D721Med (cell line): ENCODE measurements at regions not wholly inside any gene's neighbourhood (a gene's known extent, or its start where the extent isn't known, plus 50 kb on each side); places are given as distances from the start of the nearest gene placed in this dataset.

Experiments
- DNase-seq: peaks from one replicate; pipeline ENCODE4 v3.0.0; 2011; ENCODE audit warnings: low spot score; ENCODE audit not compliant: insufficient read length
- FAIRE-seq: peaks from 2 replicates; lab custom pipeline; 2011; peaks lifted over from hg19 to GRCh38; lab: Jason Lieb, UNC
- TF ChIP-seq, protein P1 (sequence below): IDR thresholded peaks from 2 replicates; pipeline ENCODE4 v1.5.1; 2012; ENCODE audit warnings: mild to moderate bottlenecking, control low read depth; ENCODE audit not compliant: insufficient read depth; ENCODE audit errors: missing control alignments

DNA sequence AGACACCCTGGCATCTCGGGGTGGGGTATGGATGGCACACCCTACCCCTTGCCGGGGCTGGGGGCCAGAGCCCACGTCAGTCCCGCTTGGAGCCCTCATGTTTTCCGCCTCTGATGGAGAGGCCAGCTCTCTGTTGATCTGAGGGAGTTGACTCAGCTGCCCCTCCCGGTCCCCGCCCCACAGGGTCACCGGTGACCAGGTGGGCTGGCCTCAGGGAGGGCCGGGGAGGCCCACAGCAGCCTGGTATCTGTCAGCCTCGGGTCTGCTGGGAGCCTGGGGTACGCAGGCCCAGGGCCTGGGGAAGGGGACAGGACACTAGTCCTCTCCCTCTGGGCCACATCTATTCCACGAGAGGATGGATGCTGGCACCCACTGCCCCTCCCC, 109.5 kb upstream of the CIBAR2 start:
- TF ChIP-seq, protein P1, sequence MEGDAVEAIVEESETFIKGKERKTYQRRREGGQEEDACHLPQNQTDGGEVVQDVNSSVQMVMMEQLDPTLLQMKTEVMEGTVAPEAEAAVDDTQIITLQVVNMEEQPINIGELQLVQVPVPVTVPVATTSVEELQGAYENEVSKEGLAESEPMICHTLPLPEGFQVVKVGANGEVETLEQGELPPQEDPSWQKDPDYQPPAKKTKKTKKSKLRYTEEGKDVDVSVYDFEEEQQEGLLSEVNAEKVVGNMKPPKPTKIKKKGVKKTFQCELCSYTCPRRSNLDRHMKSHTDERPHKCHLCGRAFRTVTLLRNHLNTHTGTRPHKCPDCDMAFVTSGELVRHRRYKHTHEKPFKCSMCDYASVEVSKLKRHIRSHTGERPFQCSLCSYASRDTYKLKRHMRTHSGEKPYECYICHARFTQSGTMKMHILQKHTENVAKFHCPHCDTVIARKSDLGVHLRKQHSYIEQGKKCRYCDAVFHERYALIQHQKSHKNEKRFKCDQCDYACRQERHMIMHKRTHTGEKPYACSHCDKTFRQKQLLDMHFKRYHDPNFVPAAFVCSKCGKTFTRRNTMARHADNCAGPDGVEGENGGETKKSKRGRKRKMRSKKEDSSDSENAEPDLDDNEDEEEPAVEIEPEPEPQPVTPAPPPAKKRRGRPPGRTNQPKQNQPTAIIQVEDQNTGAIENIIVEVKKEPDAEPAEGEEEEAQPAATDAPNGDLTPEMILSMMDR, result no peak
- FAIRE-seq, result no peak
- DNase-seq, result no peak

DNA sequence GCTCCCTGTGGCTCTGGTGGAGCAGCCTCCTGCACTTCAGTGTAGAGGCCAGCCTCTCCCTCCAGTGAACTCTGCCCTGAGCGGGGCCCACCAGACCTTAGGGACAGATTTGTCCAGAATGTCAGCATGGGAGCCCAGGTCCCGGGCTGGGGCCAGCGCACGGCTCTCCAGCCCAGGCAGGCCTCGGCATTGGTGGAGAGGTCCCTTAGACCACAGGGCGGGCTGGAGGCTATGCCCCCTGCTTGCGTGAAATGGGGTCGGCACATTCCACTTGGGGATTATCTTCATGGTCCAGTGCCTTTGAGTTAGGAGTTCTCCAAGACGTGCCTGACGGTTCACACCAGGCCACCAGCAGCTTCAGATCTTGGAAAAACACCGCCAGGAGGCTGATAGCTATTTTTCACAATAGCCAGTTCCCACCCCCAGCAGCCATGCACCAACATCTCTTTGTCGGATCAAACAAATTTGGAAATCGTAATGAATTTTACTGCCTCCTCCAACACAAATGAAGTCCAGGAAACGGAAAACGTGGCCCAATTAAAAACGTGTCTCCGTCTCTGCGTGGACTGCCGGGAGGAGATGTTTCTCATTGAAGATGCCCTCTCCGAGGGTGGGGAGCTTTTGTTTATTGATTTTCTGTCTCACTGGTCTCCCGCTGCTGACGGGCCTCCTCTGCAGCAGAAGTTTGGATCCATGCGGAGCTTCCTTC, 110.0 kb upstream of the CIBAR2 start:
- TF ChIP-seq, protein P1, result no peak
- DNase-seq, result no peak
- FAIRE-seq, result no peak

DNA sequence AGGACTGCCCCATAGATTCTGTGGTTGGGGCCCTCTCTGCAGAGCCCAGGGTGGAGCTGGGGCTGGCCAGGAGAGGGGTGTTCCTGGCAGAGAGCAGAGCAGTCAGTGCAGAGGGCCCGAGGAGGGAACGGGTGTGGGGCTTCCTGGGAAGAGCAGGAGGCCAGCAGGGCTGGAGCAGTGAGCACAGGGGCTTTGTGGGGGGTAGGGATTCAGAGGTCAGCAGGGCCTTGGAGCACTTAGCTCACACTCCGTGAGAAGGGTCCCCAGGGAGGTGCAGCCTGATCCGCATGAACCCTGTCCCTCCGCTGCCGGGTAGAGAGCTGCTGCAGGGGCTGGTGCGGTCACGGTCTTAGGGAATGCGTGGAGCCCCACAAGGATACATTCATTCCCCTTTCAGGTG, 113.0 kb upstream of the CIBAR2 start:
- DNase-seq (no peak), FAIRE-seq (no peak)
- TF ChIP-seq, protein P1, result no peak

DNA sequence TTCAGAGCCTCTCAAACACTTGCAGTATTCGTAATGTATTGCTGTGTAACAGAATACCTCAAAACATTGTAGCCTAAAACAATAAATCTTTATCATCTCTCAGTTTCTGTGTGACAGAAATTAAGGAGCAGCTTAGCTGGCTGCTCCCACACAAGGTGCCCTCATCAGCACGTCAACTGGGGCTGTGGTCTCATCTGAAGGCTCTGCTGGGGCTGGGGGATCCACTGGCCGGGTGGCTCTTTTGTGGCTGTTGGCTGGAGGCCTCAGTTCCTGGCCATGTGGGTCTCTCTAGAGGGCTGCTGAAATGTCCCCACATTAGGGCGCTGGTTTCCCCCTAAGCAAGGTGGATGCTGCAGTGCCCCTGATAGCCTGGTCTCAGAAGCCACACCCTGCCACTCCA, 113.4 kb upstream of the CIBAR2 start:
- no peak for DNase-seq
- no peak for FAIRE-seq
- TF ChIP-seq, protein P1, result no peak

DNA sequence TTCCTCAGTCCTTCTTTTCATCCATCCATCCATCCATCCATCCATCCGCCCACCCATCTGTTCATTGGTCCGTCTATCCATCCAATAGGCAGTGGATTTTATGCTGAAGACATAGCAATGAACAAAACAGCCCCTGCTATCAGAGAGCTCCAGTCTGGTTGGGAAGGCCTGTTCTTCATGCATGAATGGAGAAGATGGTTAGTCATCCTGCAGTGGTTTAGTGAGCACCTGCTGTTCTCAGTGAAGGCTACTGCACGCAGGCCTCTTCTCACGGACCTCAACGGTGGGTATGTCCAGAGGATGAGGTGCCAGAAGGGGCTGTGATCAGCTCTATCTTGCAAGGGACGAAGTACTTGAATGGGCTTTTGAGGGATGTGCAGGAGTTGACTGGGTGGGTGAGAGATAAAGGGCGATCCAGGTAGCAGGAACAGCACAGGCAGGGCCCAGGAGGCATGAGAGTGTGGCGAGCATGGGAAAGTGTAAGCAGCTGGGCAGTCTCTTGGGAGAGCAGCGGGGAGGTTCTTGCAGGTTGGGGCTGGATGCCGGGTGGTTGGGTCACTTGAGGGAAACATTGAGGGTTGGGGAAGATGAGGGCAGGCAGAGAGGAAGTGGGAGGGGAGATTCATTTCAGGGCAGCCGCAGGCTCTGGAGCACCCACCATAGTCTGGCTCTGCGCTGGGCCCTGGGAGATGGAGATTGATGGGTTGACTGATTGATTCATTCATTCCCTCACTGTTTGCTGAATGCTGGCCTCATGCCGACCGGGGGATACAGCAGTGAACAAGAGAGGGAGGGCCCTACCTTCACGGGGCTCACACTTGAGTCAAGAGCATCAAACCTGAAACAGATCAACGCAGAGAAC, 115.0 kb upstream of the CIBAR2 start:
- TF ChIP-seq, protein P1, result no peak
- FAIRE-seq (no peak), DNase-seq (no peak)

DNA sequence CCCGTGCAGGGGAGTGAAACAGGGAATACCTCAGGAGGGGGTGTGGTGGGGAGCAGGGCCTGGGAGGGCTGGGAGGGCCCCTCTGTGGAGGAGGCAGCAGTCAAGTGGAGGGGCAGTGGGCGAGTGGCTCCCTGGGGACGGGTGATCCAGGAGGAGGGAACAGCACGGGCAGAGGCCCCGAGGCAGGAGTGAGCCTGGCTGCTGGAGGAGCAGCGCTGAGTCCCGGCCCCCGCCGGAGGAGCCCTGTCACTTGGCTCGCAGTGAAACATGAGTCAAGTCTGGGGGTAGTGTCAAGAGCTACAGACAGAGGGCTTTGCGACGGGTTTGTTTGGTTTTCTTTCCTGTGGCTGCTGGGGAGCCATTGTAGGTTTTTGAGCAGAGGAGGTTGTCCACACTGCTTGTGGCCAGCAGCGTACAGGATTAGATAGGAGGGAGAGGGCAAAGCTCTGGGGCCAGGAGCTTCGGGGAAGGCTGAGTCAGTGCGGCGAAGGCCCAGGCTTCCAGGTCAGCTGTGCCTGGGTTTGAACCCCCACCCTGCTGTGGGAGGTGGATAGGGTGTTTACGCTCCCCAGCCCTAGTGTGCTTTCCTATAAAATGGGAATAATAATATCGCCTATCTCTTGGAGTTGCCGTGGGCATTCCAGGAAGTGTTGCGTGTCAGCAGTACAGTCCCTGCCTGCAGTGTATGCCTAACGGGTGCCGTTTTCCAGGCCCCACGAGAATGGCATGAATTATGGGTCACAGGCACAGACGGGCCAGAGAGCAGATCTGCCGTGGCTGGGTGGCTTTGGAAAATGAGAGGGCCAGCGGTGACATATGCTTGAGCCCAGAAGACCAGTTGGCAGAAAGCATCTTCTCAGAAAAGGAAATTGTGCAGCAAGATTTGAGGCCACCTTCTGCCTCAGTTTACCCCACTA, 115.9 kb upstream of the CIBAR2 start:
- DNase-seq (no peak), FAIRE-seq (no peak)
- TF ChIP-seq, protein P1, result no peak
